ENCODE measurements at regions not wholly inside any gene's neighbourhood (a gene's known extent, or its start where the extent isn't known, plus 50 kb on each side); places are given as distances from the start of the nearest gene placed in this dataset.

- no peak for DNase-seq (ENCODE audit: low read depth in 2 of 2)
Measured at GRCh38 chr2:51528156-51528555, 496.2 kb upstream of the NRXN1 start.

GRCh38 chr2:51526766-51527165 lies 494.8 kb upstream of the NRXN1 start:
- no peak for DNase-seq (ENCODE audit: low read depth in 2 of 2)

GRCh38 chr2:51516667-51517066 lies 484.7 kb upstream of the NRXN1 start:
- DNase-seq (ENCODE audit: low read depth in 2 of 2) = no peak

GRCh38 chr2:51511002-51511401 lies 479.1 kb upstream of the NRXN1 start:
- DNase-seq (ENCODE audit: low read depth in 2 of 2) = no peak

GRCh38 chr2:51510303-51510702 lies 478.4 kb upstream of the NRXN1 start:
- no peak for DNase-seq (ENCODE audit: low read depth in 2 of 2)

- DNase-seq (ENCODE audit: low read depth in 2 of 2) = no peak
Measured at GRCh38 chr2:51505533-51505932, 473.6 kb upstream of the NRXN1 start.

- DNase-seq (ENCODE audit: low read depth in 2 of 2) = no peak
Measured at GRCh38 chr2:51490576-51491234, 458.8 kb upstream of the NRXN1 start.

GRCh38 chr2:51484605-51485004 lies 452.7 kb upstream of the NRXN1 start:
- no peak for DNase-seq (ENCODE audit: low read depth in 2 of 2)

- no peak for DNase-seq (ENCODE audit: low read depth in 2 of 2)
Measured at GRCh38 chr2:51483720-51484119, 451.8 kb upstream of the NRXN1 start.

GRCh38 chr2:51472783-51473182 lies 440.9 kb upstream of the NRXN1 start:
- DNase-seq (ENCODE audit: low read depth in 2 of 2) = no peak

- no peak for DNase-seq (ENCODE audit: low read depth in 2 of 2)
Measured at GRCh38 chr2:51472300-51472699, 440.4 kb upstream of the NRXN1 start.

- no peak for DNase-seq (ENCODE audit: low read depth in 2 of 2)
Measured at GRCh38 chr2:51469102-51469501, 437.2 kb upstream of the NRXN1 start.

GRCh38 chr2:51465326-51465725 lies 433.4 kb upstream of the NRXN1 start:
- no peak for DNase-seq (ENCODE audit: low read depth in 2 of 2)

- no peak for DNase-seq (ENCODE audit: low read depth in 2 of 2)
Measured at GRCh38 chr2:51454177-51454576, 422.2 kb upstream of the NRXN1 start.

- no peak for DNase-seq (ENCODE audit: low read depth in 2 of 2)
Measured at GRCh38 chr2:51448911-51449310, 417.0 kb upstream of the NRXN1 start.

GRCh38 chr2:51441786-51442185 lies 409.9 kb upstream of the NRXN1 start:
- no peak for DNase-seq (ENCODE audit: low read depth in 2 of 2)

- no peak for DNase-seq (ENCODE audit: low read depth in 2 of 2)
Measured at GRCh38 chr2:51424418-51424817, 392.5 kb upstream of the NRXN1 start.

- DNase-seq (ENCODE audit: low read depth in 2 of 2) = no peak
Measured at GRCh38 chr2:51420511-51420910, 388.6 kb upstream of the NRXN1 start.

GRCh38 chr2:51413726-51414125 lies 381.8 kb upstream of the NRXN1 start:
- no peak for DNase-seq (ENCODE audit: low read depth in 2 of 2)

GRCh38 chr2:51410331-51410730 lies 378.4 kb upstream of the NRXN1 start:
- DNase-seq (ENCODE audit: low read depth in 2 of 2) = no peak

- DNase-seq (ENCODE audit: low read depth in 2 of 2) = no peak
Measured at GRCh38 chr2:51409920-51410319, 378.0 kb upstream of the NRXN1 start.

GRCh38 chr2:51404226-51404625 lies 372.3 kb upstream of the NRXN1 start:
- no peak for DNase-seq (ENCODE audit: low read depth in 2 of 2)

- DNase-seq (ENCODE audit: low read depth in 2 of 2) = no peak
Measured at GRCh38 chr2:51401546-51401945, 369.6 kb upstream of the NRXN1 start.

- DNase-seq (ENCODE audit: low read depth in 2 of 2) = peak; percentile 77 to 80
Measured at GRCh38 chr2:51387235-51387634, 355.3 kb upstream of the NRXN1 start.

All from fibroblast of skin of left biceps (primary cell).